H1 (cell line): ENCODE measurements at regions not wholly inside any gene's neighbourhood (a gene's known extent, or its start where the extent isn't known, plus 50 kb on each side); places are given as distances from the start of the nearest gene placed in this dataset.

Experiments
- CTCF ChIA-PET: fragments of 300-600 bp; sonication (Branson Sonifier 250); formaldehyde crosslinking; loops from one replicate; lab custom pipeline; 2021; ENCODE audit not compliant: partially characterized antibody; lab: Charles Lee
- POLR2A ChIA-PET: fragments of 300-600 bp; sonication (Branson Sonifier 250); formaldehyde crosslinking; loops from one replicate; lab custom pipeline; 2021; ENCODE audit warnings: inconsistent platforms; ENCODE audit not compliant: partially characterized antibody; lab: Charles Lee
- DNase-seq, 2 experiments: peaks; one replicate each; pipeline versions ENCODE4 v3.0.0 to v3.0.0-alpha.2; 2010 to 2022; ENCODE audit warnings: low spot score in 2 of 2, low read depth in 1 of 2, mixed read lengths in 1 of 2
- FAIRE-seq: peaks from 2 replicates; lab custom pipeline; 2011; peaks lifted over from hg19 to GRCh38; lab: Jason Lieb, UNC
- H2AFZ ChIP-seq: 2 replicates; pipeline ENCODE4 v1.8.1; 2012; ENCODE audit warnings: low read length, inconsistent platforms
- H2AK5ac ChIP-seq: 2 replicates; pipeline ENCODE4 v1.6.1; 2013; ENCODE audit warnings: low read depth, low read length
- H2BK120ac ChIP-seq: replicated peaks from 2 replicates; pipeline ENCODE3; 2013; ENCODE audit warnings: low read depth, low read length, inconsistent platforms
- H2BK12ac ChIP-seq: 2 replicates; pipeline ENCODE4 v1.6.1; 2013; ENCODE audit warnings: low read depth, low read length
- H2BK15ac ChIP-seq: 2 replicates; pipeline ENCODE4 v1.6.1; 2013; ENCODE audit warnings: low read length
- H2BK20ac ChIP-seq: 2 replicates; pipeline ENCODE4 v1.6.1; 2013; ENCODE audit warnings: low read length
- H2BK5ac ChIP-seq: 2 replicates; pipeline ENCODE4 v1.6.1; 2013; ENCODE audit warnings: low read depth, low read length
- H3K14ac ChIP-seq: 2 replicates; pipeline ENCODE4 v1.6.1; 2013; ENCODE audit warnings: inconsistent platforms; ENCODE audit not compliant: insufficient read length
- H3K18ac ChIP-seq: 2 replicates; pipeline ENCODE4 v1.6.1; 2013; ENCODE audit warnings: low read length; ENCODE audit errors: extremely low read depth
- H3K23ac ChIP-seq: 2 replicates; pipeline ENCODE4 v1.6.1; 2013; ENCODE audit warnings: inconsistent platforms; ENCODE audit not compliant: insufficient read length
- H3K23me2 ChIP-seq: 2 replicates; pipeline ENCODE4 v1.6.1; 2013; ENCODE audit warnings: low read depth, low read length
- H3K27ac ChIP-seq: 2 replicates; pipeline ENCODE4 v1.6.1; 2011; ENCODE audit warnings: low read depth, low read length, inconsistent platforms
- H3K27me3 ChIP-seq, 4 experiments: replicated peaks in 1 of 4; 1 replicate in 1 of 4; 2 replicates in 3 of 4; pipeline versions ENCODE4 v1.6.1 to v1.8.1; 2011 to 2013; ENCODE audit warnings: low read length in 3 of 4, mild to moderate bottlenecking in 3 of 4, inconsistent platforms in 2 of 4, mixed read lengths in 2 of 4, moderate library complexity in 1 of 4; ENCODE audit not compliant: control insufficient read depth in 3 of 4, insufficient read depth in 3 of 4; ENCODE audit errors: extremely low read depth in 1 of 4
- H3K36me3 ChIP-seq, 4 experiments: 2 replicates each; pipeline versions ENCODE4 v1.6.1 to v1.8.1; 2011 to 2013; ENCODE audit warnings: mild to moderate bottlenecking in 4 of 4, low read length in 3 of 4, moderate library complexity in 2 of 4, control low read depth in 1 of 4, inconsistent platforms in 1 of 4; ENCODE audit not compliant: insufficient read depth in 4 of 4, control insufficient read depth in 2 of 4
- H3K4ac ChIP-seq: replicated peaks from 2 replicates; pipeline ENCODE3; 2013; ENCODE audit warnings: low read length, low read depth, mixed read lengths, inconsistent platforms; ENCODE audit not compliant: insufficient read length
- H3K4me1 ChIP-seq, 4 experiments: replicated peaks in 1 of 4; 1 replicate in 1 of 4; 2 replicates in 3 of 4; pipeline versions ENCODE4 v1.6.1 to v1.8.1; 2011 to 2013; ENCODE audit warnings: low read length in 3 of 4, inconsistent platforms in 2 of 4, mixed read lengths in 1 of 4; ENCODE audit not compliant: insufficient read depth in 4 of 4, control insufficient read depth in 3 of 4
- H3K4me2 ChIP-seq, 2 experiments: 2 replicates each; pipeline versions ENCODE4 v1.6.1 to v1.8.1; 2011 to 2013; ENCODE audit warnings: low read depth in 2 of 2, low read length in 2 of 2, control low read depth in 1 of 2, inconsistent platforms in 1 of 2, mild to moderate bottlenecking in 1 of 2; ENCODE audit not compliant: insufficient read depth in 1 of 2
- H3K4me3 ChIP-seq, 4 experiments: fragments of 200-600, 300-600 bp in 1 of 4; sonication (generic), shearing (Covaris generic), sonication (Bioruptor Twin) in 1 of 4; 2 replicates each; pipeline versions ENCODE4 v1.5.1 to v1.8.1; 2011 to 2016; ENCODE audit warnings: low read length in 4 of 4, low read depth in 3 of 4, control low read depth in 2 of 4, inconsistent platforms in 2 of 4, mild to moderate bottlenecking in 2 of 4, mixed read lengths in 1 of 4, moderate library complexity in 1 of 4; ENCODE audit not compliant: insufficient read depth in 2 of 4; ENCODE audit errors: extremely low read depth in 1 of 4
- H3K56ac ChIP-seq: replicated peaks from 2 replicates; pipeline ENCODE3; 2013; ENCODE audit warnings: low read depth, mild to moderate bottlenecking, mixed read lengths, low read length, inconsistent platforms; ENCODE audit not compliant: insufficient read length
- H3K79me1 ChIP-seq: 2 replicates; pipeline ENCODE4 v1.6.1; 2013; ENCODE audit warnings: low read depth, low read length, control low read depth
- H3K79me2 ChIP-seq, 2 experiments: 2 replicates each; pipeline versions ENCODE4 v1.6.1 to v1.8.1; 2012 to 2013; ENCODE audit warnings: low read length in 2 of 2, mild to moderate bottlenecking in 2 of 2, inconsistent platforms in 1 of 2; ENCODE audit not compliant: insufficient read depth in 2 of 2, control insufficient read depth in 1 of 2
- H3K9ac ChIP-seq, 4 experiments: replicated peaks in 1 of 4; 1 replicate in 1 of 4; 2 replicates in 3 of 4; pipeline versions ENCODE4 v1.6.1 to v1.8.1; 2011 to 2013; ENCODE audit warnings: low read depth in 3 of 4, low read length in 3 of 4, control low read depth in 2 of 4, mild to moderate bottlenecking in 2 of 4, moderate library complexity in 2 of 4, inconsistent platforms in 1 of 4; ENCODE audit errors: extremely low read depth in 1 of 4
- H3K9me3 ChIP-seq, 2 experiments: 2 replicates each; pipeline versions ENCODE4 v1.6.1 to v1.8.1; 2012 to 2013; ENCODE audit warnings: mild to moderate bottlenecking in 2 of 2, moderate library complexity in 2 of 2, control low read depth in 1 of 2, inconsistent platforms in 1 of 2, low read depth in 1 of 2, low read length in 1 of 2, mixed read lengths in 1 of 2; ENCODE audit not compliant: insufficient read depth in 2 of 2
- H4K20me1 ChIP-seq, 2 experiments: replicated peaks in 1 of 2; 2 replicates each; pipeline versions ENCODE3 to v1.8.1; 2011 to 2013; ENCODE audit warnings: inconsistent platforms in 2 of 2, low read length in 2 of 2, mild to moderate bottlenecking in 1 of 2; ENCODE audit not compliant: insufficient read depth in 2 of 2, control insufficient read depth in 1 of 2
- H4K5ac ChIP-seq: 2 replicates; pipeline ENCODE4 v1.6.1; 2013; ENCODE audit warnings: low read length, low read depth, mixed read lengths, inconsistent platforms; ENCODE audit not compliant: insufficient read length
- H4K8ac ChIP-seq: 2 replicates; pipeline ENCODE4 v1.8.0; 2013; ENCODE audit warnings: mild to moderate bottlenecking, moderate library complexity, low read length, inconsistent platforms; ENCODE audit not compliant: insufficient read depth; ENCODE audit errors: extremely low read depth
- H4K91ac ChIP-seq: replicated peaks from 2 replicates; pipeline ENCODE3; 2013; ENCODE audit warnings: low read length, mixed read lengths, inconsistent platforms; ENCODE audit not compliant: insufficient read length
- WGBS, 2 experiments: shearing (Covaris generic) in 1 of 2; methylation state at CpG; one replicate each; pipeline versions ENCODE4 v1.1.6 to v1.1.7; 2013 to 2015; ENCODE audit warnings: low lambda C conversion rate in 2 of 2, mixed read lengths in 2 of 2, inconsistent platforms in 1 of 2, low coverage in 1 of 2, missing lambda C conversion rate in 1 of 2; ENCODE audit not compliant: insufficient replicate concordance in 2 of 2, insufficient coverage in 1 of 2, insufficient read length in 1 of 2; ENCODE audit errors: extremely low coverage in 1 of 2, missing lambda C conversion rate in 1 of 2; 5-methylcytosine and 5-hydroxymethylcytosine counted together
- TF ChIP-seq, protein P1 (sequence below): IDR thresholded peaks from 2 replicates; pipeline ENCODE4 v1.6.1; 2011; ENCODE audit warnings: low read depth, mild to moderate bottlenecking, low read length; ENCODE audit not compliant: insufficient read depth

- 89% methylated on average over 7 of the region's 7 CpGs; no CpG with 5 or more reads in 1 of the 2 experiments for WGBS, 2 experiments
- Histone ChIP-seq H3K4me2 (no peak overlapping the region), H3K23me2 (no peaks in the 10 kb centered on the region), H3K23ac (no peak overlapping the region), H2BK20ac (no peak overlapping the region), H3K4ac (no peak overlapping the region), H3K79me1 (no peaks in the 10 kb centered on the region), H3K56ac (no peak overlapping the region), H4K91ac (no peak overlapping the region), H2BK12ac (no peak overlapping the region), H2AFZ (no peak overlapping the region), H3K27ac (no peak overlapping the region), H4K8ac (no peak overlapping the region), H4K20me1 (no peaks in the 10 kb centered on the region), H3K14ac (no peak overlapping the region), H3K18ac (no peak overlapping the region), H4K5ac (no peak overlapping the region), H3K27me3 (no peaks in the 10 kb centered on the region; a peak in 1 of 7 replicates), H3K9ac (no peak overlapping the region), H2BK15ac (no peak overlapping the region), H2AK5ac (no peak overlapping the region), H3K4me1 (peaks cover 0 to 8% (median 0%) of the 10 kb centered on the region in 4 experiments; a peak in 2 of 7 replicates), H3K36me3 (no peaks in the 10 kb centered on the region), H3K4me3 (no peak overlapping the region), H3K79me2 (no peaks in the 10 kb centered on the region), H2BK120ac (no peak overlapping the region), H2BK5ac (no peak overlapping the region), H3K9me3 (no peaks in the 10 kb centered on the region)
- ChIA-PET CTCF (interaction anchor here (0.7 to 4.4 kb wide), 5 partner anchors 17 to 762 kb away, joined by 3 to 20 read pairs (median 3); no protein-coding TSS in a partner anchor), POLR2A (no interaction called here)
- DNase-seq (no peak), FAIRE-seq (no peak)
- TF ChIP-seq, protein P1, sequence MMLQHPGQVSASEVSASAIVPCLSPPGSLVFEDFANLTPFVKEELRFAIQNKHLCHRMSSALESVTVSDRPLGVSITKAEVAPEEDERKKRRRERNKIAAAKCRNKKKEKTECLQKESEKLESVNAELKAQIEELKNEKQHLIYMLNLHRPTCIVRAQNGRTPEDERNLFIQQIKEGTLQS, result no peak
Measured at GRCh38 chr6:86148586-86148985, 505.9 kb upstream of the SYNCRIP start.
